Ascending aorta (tissue), 2 donors: ENCODE measurements at regions not wholly inside any gene's neighbourhood (a gene's known extent, or its start where the extent isn't known, plus 50 kb on each side); places are given as distances from the start of the nearest gene placed in this dataset.

Source experiments
- DNase-seq, 2 donors: peaks; one replicate each; pipeline ENCODE4 v3.0.0-alpha.2; 2019; ENCODE audit warnings: low spot score in 2 of 2
- H3K27ac ChIP-seq, 2 donors: fragments of 200-600 bp; sonication (generic); one replicate each; pipeline ENCODE4 v1.5.1; 2016 to 2017; ENCODE audit warnings: mild to moderate bottlenecking in 1 of 2
- H3K27me3 ChIP-seq: fragments of 200-600 bp; sonication (generic); one replicate; pipeline ENCODE4 v1.5.1; 2017
- H3K36me3 ChIP-seq, 2 donors: fragments of 200-600 bp; sonication (generic); one replicate each; pipeline ENCODE4 v1.5.1; 2016
- H3K4me1 ChIP-seq, 2 donors: fragments of 200-600 bp; sonication (generic); one replicate each; pipeline ENCODE4 v1.5.1; 2016 to 2017; ENCODE audit warnings: mild to moderate bottlenecking in 1 of 2
- H3K4me3 ChIP-seq, 2 donors: fragments of 200-600 bp; sonication (generic); one replicate each; pipeline ENCODE4 v1.5.1; 2016 to 2017; ENCODE audit warnings: mild to moderate bottlenecking in 1 of 2
- H3K9me3 ChIP-seq, 2 donors: fragments of 200-600 bp; sonication (generic); one replicate each; pipeline ENCODE4 v1.5.1; 2016
- CTCF ChIP-seq, 3 experiments: fragments of 200-600 bp in 2 of 3; fragments of 450-650 bp in 1 of 3; sonication (generic) in 2 of 3; IDR thresholded peaks; one replicate each; pipeline ENCODE4 v1.5.1; 2016 to 2019; ENCODE audit warnings: antibody characterized with exemption in 3 of 3, mild to moderate bottlenecking in 1 of 3, moderate library complexity in 1 of 3
- intact Hi-C: fragments of 100-400 bp; cut with DNase I; formaldehyde crosslinking; loops from one replicate; pipeline ENCODE4 v1.15.1; 2023

GRCh38 chr6:164415832-164416563 lies 893.4 kb downstream of the C6orf118 start:
- no peak overlapping the region for H3K27ac ChIP-seq
- no peak for TF ChIP-seq CTCF (IDR thresholded peaks at IDR 0.05)
- H3K36me3 ChIP-seq: no peaks in the 10 kb centered on the region
- DNase-seq: no peak
- intact Hi-C loops: no loop called here
- H3K9me3 ChIP-seq: no peaks in the 10 kb centered on the region
- H3K4me3 ChIP-seq: no peak overlapping the region
- no peaks in the 10 kb centered on the region for H3K4me1 ChIP-seq
- no peaks in the 10 kb centered on the region for H3K27me3 ChIP-seq

- Histone ChIP-seq H3K27me3 (no peaks in the 10 kb centered on the region), H3K4me3 (no peak overlapping the region), H3K9me3 (no peaks in the 10 kb centered on the region), H3K36me3 (no peaks in the 10 kb centered on the region), H3K4me1 (no peaks in the 10 kb centered on the region), H3K27ac (no peak overlapping the region)
- no peak for TF ChIP-seq CTCF (IDR thresholded peaks at IDR 0.05)
- DNase-seq: no peak
- intact Hi-C loops: no loop called here
These were observed 894.7 kb downstream of the C6orf118 start for GRCh38 chr6:164414695-164415094.

GRCh38 chr6:164412566-164412965 lies 896.8 kb downstream of the C6orf118 start:
- Histone ChIP-seq H3K4me1 (no peaks in the 10 kb centered on the region), H3K4me3 (no peak overlapping the region), H3K9me3 (no peaks in the 10 kb centered on the region), H3K27ac (no peak overlapping the region), H3K36me3 (no peaks in the 10 kb centered on the region), H3K27me3 (no peaks in the 10 kb centered on the region)
- no peak for DNase-seq
- no peak for TF ChIP-seq CTCF (IDR thresholded peaks at IDR 0.05)
- intact Hi-C loops: no loop called here

GRCh38 chr6:164410017-164410416 lies 899.4 kb downstream of the C6orf118 start:
- intact Hi-C loops: no loop called here
- Histone ChIP-seq H3K4me1 (no peaks in the 10 kb centered on the region), H3K27ac (no peak overlapping the region), H3K27me3 (no peaks in the 10 kb centered on the region), H3K9me3 (no peaks in the 10 kb centered on the region), H3K4me3 (no peak overlapping the region), H3K36me3 (no peaks in the 10 kb centered on the region)
- DNase-seq: no peak
- no peak for TF ChIP-seq CTCF (IDR thresholded peaks at IDR 0.05)

- H3K4me3 ChIP-seq: no peak overlapping the region
- no peak overlapping the region for H3K27ac ChIP-seq
- no peak for DNase-seq
- no peaks in the 10 kb centered on the region for H3K36me3 ChIP-seq
- H3K27me3 ChIP-seq: no peaks in the 10 kb centered on the region
- intact Hi-C loops: no loop called here
- no peak for TF ChIP-seq CTCF (IDR thresholded peaks at IDR 0.05)
- no peaks in the 10 kb centered on the region for H3K9me3 ChIP-seq
- no peaks in the 10 kb centered on the region for H3K4me1 ChIP-seq
These were observed 899.9 kb downstream of the C6orf118 start for GRCh38 chr6:164409309-164410009.
